Panc1 (cell line): ENCODE measurements at regions not wholly inside any gene's neighbourhood (a gene's known extent, or its start where the extent isn't known, plus 50 kb on each side); places are given as distances from the start of the nearest gene placed in this dataset.

Experiments
- ATAC-seq: fragments of 200-7000 bp; cut with Tn5 transposase; 2 replicates; pipeline ENCODE4 v1.9.1; 2020; ENCODE audit warnings: mild to moderate bottlenecking, moderate library complexity
- BruUV-seq: library from RNA; stranded (reverse); fragments of 400-500 nt; replicated peaks from 2 replicates; lab custom pipeline; 2021; lab: Mats Ljungman, UMichigan
- CTCF ChIA-PET: fragments of 300-600 bp; sonication (Branson Sonifier 250); formaldehyde crosslinking; loops from one replicate; lab custom pipeline; 2022; ENCODE audit warnings: antibody characterized with exemption; lab: Charles Lee
- POLR2A ChIA-PET: fragments of 300-600 bp; sonication (Branson Sonifier 250); formaldehyde crosslinking; loops from one replicate; lab custom pipeline; 2022; ENCODE audit warnings: antibody characterized with exemption; lab: Charles Lee
- DNase-seq: peaks from one replicate; pipeline ENCODE4 v3.0.0-alpha.2; 2010; ENCODE audit warnings: low read depth, low spot score
- H3K27ac ChIP-seq: 2 replicates; pipeline ENCODE4 v1.5.1; 2011; ENCODE audit warnings: mild to moderate bottlenecking, low read length, inconsistent platforms
- H3K27me3 ChIP-seq: fragments of 200-500 bp; sonication (Bioruptor generic); 2 replicates; pipeline ENCODE4 v1.6.0; 2014; ENCODE audit warnings: low read length, inconsistent platforms; ENCODE audit not compliant: control insufficient read depth, insufficient read depth
- H3K36me3 ChIP-seq: fragments of 200-500 bp; sonication (Bioruptor generic); 2 replicates; pipeline ENCODE4 v1.5.1; 2014; ENCODE audit warnings: inconsistent platforms, mild to moderate bottlenecking, low read length, moderate library complexity; ENCODE audit not compliant: control insufficient read depth, insufficient read depth
- H3K4me1 ChIP-seq: 2 replicates; pipeline ENCODE4 v1.5.1; 2011; ENCODE audit warnings: inconsistent platforms, mild to moderate bottlenecking, low read length, moderate library complexity; ENCODE audit not compliant: control insufficient read depth, insufficient read depth
- H3K4me3 ChIP-seq, 2 experiments: 2 replicates each; pipeline ENCODE4 v1.5.1; 2011 to 2012; ENCODE audit warnings: low read depth in 2 of 2, low read length in 2 of 2, mild to moderate bottlenecking in 2 of 2, inconsistent platforms in 1 of 2, moderate library complexity in 1 of 2
- H3K9me3 ChIP-seq: fragments of 200-500 bp; sonication (Bioruptor generic); 2 replicates; pipeline ENCODE4 v1.5.1; 2014; ENCODE audit warnings: low read depth, mild to moderate bottlenecking, inconsistent platforms, low read length, moderate library complexity; ENCODE audit not compliant: control insufficient read depth, insufficient read depth
- CTCF ChIP-seq: fragments of 450-650 bp; IDR thresholded peaks from 2 replicates; pipeline ENCODE4 v1.5.1; 2017; ENCODE audit warnings: mild to moderate bottlenecking
- POLR2AphosphoS5 ChIP-seq: IDR thresholded peaks from 2 replicates; pipeline ENCODE4 v1.6.1; 2012; ENCODE audit warnings: mild to moderate bottlenecking, low read depth, low read length, moderate library complexity
- REST ChIP-seq, 2 experiments: IDR thresholded peaks; 2 replicates each; pipeline ENCODE4 v1.6.1; 2011 to 2012; ENCODE audit warnings: low read depth in 2 of 2, control low read depth in 1 of 2, low read length in 1 of 2, mild to moderate bottlenecking in 1 of 2, moderate library complexity in 1 of 2; ENCODE audit not compliant: insufficient read depth in 1 of 2
- SIN3A ChIP-seq: IDR thresholded peaks from 2 replicates; pipeline ENCODE4 v1.6.1; 2012; ENCODE audit warnings: low read depth, mild to moderate bottlenecking, low read length, moderate library complexity, borderline replicate concordance; ENCODE audit not compliant: insufficient read depth
- TCF7L2 ChIP-seq: IDR thresholded peaks from 2 replicates; pipeline ENCODE4 v1.6.1; 2011; ENCODE audit warnings: mild to moderate bottlenecking, low read depth, low read length, inconsistent platforms
- in situ Hi-C: cut with HindIII; loops from 2 replicates; pipeline ENCODE4 v1.10.0; 2016; ENCODE audit warnings: low sequenced_read_pairs, low pct_unique_long_range_greater_than_20kb
- intact Hi-C: fragments of 100-400 bp; cut with micrococcal nuclease; formaldehyde crosslinking; loops from one replicate; pipeline ENCODE4 v1.10.0; 2022; ENCODE audit not compliant: unreplicated experiment

DNA sequence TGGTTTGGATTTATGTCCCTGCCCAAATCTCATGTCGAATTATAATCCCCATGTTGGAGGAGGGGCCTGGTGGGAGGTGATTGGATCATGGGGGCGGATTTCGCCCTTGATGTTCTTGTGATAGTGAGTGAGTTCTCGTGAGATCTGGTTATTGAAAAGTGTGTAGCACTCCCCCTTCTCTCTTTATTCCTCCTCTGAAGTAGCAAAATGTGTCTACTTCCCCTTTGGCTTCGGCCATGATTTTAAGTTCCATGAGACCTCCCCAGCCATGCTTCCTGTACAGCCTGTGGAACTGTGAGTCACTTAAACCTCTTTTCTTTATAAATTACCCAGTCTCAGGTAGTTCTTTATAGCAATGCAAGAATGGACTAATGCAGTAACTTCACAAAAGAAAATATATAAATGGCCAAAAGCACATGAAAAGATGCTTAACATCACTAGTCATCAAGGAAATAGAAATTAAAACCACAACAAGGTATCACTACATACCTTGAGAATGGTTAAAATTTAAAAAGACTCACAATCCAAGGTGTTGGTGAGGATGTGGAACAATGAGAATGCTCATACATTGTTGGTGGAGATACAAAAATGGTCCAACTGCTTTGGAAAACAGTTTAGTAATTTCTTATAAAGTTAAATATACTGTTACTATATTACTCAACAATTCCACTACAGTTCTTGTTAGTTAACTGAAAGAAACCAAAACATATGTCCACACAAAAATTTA, 218.7 kb downstream of the SNX10 start:
- in situ Hi-C loops, result no loop called here
- Histone ChIP-seq H3K4me1 (peaks cover 17% of the 10 kb centered on the region), H3K27ac (no peak overlapping the region), H3K36me3 (no peaks in the 10 kb centered on the region), H3K9me3 (no peaks in the 10 kb centered on the region), H3K27me3 (no peaks in the 10 kb centered on the region; the same call in 1 of the 2 replicates), H3K4me3 (no peak overlapping the region)
- TF ChIP-seq REST (IDR thresholded peaks at IDR 0.05; ENCODE audit: insufficient read depth in 1 of 2, low read depth in 2 of 2, low read length in 1 of 2) (no peak), SIN3A (no peak), CTCF (no peak), POLR2AphosphoS5 (no peak), TCF7L2 (no peak)
- BruUV-seq, result no TSS peak
- intact Hi-C loops, result no loop called here
- POLR2A ChIA-PET, result no interaction called here
- DNase-seq (no peak), ATAC-seq (no peak)
- CTCF ChIA-PET, result no interaction called here

GRCh38 chr7:26511866-26512265, 220.2 kb downstream of the SNX10 start:
- no peaks in the 10 kb centered on the region for H3K36me3 ChIP-seq
- ATAC-seq (no peak), DNase-seq (no peak)
- peak overlapping the region; percentile 52; the same call in 1 of the 2 replicates for H3K27ac ChIP-seq
- H3K4me3 ChIP-seq, result no peak overlapping the region
- TF ChIP-seq REST (IDR thresholded peaks at IDR 0.05; ENCODE audit: insufficient read depth in 1 of 2, low read depth in 2 of 2, low read length in 1 of 2), result no peak
- no peak for TF ChIP-seq SIN3A
- no peak for TF ChIP-seq TCF7L2
- no peak for TF ChIP-seq POLR2AphosphoS5
- TF ChIP-seq CTCF, result no peak
- intact Hi-C loops (no loop called here), in situ Hi-C loops (no loop called here)
- peaks cover 24% of the 10 kb centered on the region for H3K4me1 ChIP-seq
- CTCF ChIA-PET, result interaction anchor here (0.6 kb wide), 1 partner anchor 1614 kb away, joined by 14 read pairs; no protein-coding TSS in a partner anchor
- POLR2A ChIA-PET, result no interaction called here
- no peaks in the 10 kb centered on the region; the same call in 1 of the 2 replicates for H3K27me3 ChIP-seq
- BruUV-seq, result no TSS peak
- no peaks in the 10 kb centered on the region for H3K9me3 ChIP-seq
